ENCODE measurements at regions not wholly inside any gene's neighbourhood (a gene's known extent, or its start where the extent isn't known, plus 50 kb on each side); places are given as distances from the start of the nearest gene placed in this dataset.

DNA sequence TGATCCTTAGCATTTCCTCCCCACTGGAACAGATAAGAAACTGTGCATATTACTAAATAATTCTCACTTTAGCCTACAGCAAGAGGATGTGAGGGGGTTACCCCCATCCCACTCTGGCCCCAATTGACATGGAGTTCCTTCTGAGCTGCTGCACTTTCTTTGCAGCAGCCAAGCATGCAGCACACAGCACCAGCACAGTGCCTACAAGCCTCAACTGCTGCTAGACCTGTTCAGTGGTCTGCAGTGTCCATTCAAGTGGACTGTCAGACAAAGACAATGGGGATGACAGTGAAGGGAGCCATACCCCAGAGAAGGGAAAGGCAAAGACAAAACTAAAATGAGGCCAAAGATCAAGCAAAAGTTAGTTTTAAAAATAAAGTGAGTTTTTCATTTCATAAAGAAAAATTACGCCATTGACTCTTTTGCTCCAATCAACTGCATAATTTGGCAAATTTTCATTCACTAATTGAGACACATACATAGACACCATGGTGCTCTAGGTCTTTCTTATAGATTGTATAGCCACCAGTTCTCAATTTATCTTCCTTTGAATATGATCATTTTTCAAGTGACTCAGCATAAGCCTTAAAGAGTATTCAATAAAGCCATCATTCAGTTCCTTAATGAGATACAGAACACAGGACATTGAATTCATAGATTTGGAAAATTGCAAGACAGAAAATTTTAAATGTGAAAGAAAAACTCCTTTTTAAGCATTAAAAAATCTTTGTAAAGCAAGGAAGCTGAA lies 410.6 kb downstream of the HNRNPD start:
- H3K4me1 Mint-ChIP-seq, result no peaks in the 10 kb centered on the region
- H3K4me3 Mint-ChIP-seq, result no peak overlapping the region

DNA sequence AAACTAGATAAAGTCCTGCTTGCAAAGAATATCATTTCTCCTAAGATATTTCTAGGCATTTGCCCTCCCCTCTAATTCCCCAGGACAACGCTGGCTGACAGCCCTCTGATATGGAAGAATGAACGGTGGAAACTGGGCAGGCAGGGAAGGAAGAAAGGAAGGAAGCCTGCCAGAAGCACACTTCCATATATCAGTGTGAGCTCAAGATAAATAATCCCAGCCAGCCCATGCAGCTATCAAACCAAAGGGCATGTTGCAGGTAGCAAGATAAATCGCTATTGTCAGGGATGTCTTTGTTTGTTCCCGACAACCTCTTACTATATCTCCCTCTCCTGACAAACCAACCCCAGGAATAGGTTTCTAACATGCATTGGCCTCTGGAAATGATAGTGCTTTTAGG lies 412.8 kb downstream of the HNRNPD start:
- TF ChIP-seq, protein P1, sequence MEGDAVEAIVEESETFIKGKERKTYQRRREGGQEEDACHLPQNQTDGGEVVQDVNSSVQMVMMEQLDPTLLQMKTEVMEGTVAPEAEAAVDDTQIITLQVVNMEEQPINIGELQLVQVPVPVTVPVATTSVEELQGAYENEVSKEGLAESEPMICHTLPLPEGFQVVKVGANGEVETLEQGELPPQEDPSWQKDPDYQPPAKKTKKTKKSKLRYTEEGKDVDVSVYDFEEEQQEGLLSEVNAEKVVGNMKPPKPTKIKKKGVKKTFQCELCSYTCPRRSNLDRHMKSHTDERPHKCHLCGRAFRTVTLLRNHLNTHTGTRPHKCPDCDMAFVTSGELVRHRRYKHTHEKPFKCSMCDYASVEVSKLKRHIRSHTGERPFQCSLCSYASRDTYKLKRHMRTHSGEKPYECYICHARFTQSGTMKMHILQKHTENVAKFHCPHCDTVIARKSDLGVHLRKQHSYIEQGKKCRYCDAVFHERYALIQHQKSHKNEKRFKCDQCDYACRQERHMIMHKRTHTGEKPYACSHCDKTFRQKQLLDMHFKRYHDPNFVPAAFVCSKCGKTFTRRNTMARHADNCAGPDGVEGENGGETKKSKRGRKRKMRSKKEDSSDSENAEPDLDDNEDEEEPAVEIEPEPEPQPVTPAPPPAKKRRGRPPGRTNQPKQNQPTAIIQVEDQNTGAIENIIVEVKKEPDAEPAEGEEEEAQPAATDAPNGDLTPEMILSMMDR (IDR thresholded peaks at IDR 0.05), result no peak
- Histone ChIP-seq H3K27me3 (ENCODE audit: control insufficient read depth in 2 of 2, insufficient read depth in 2 of 2, low read length in 2 of 2) (no peaks in the 10 kb centered on the region), H3K9me3 (replicated peaks in 1 of 2; ENCODE audit: control insufficient read depth in 1 of 2, insufficient read depth in 1 of 2, low read length in 2 of 2) (no peaks in the 10 kb centered on the region), H3K4me1 (ENCODE audit: control insufficient read depth in 1 of 2, insufficient read depth in 2 of 2, low read length in 2 of 2) (no peaks in the 10 kb centered on the region), H3K9ac (ENCODE audit: insufficient read depth, low read length, poor library complexity, severe bottlenecking) (no peak overlapping the region), H4K20me1 (ENCODE audit: insufficient read depth, low read length) (no peaks in the 10 kb centered on the region), H3K4me2 (replicated peaks; ENCODE audit: extremely low read depth, low read length, poor library complexity, severe bottlenecking) (no peak overlapping the region), H3K27ac (ENCODE audit: low read depth in 1 of 2, low read length in 2 of 2) (no peak overlapping the region), H2AFZ (ENCODE audit: insufficient read depth, low read depth, low read length, poor library complexity, severe bottlenecking) (no peak overlapping the region), H3K79me2 (ENCODE audit: insufficient read depth, low read length) (no peaks in the 10 kb centered on the region), H3K4me3 (replicated peaks in 1 of 3; ENCODE audit: low read depth in 2 of 3, low read length in 3 of 3) (no peak overlapping the region), H3K36me3 (replicated peaks in 1 of 2; ENCODE audit: control insufficient read depth in 1 of 2, insufficient read depth in 2 of 2, low read length in 2 of 2) (no peaks in the 10 kb centered on the region)
- Mint-ChIP-seq H3K4me1 (no peaks in the 10 kb centered on the region), H3K9me3 (peaks cover 0 to 5% (median 1%) of the 10 kb centered on the region in 7 donors), H3K27me3 (ENCODE audit: low read depth in 3 of 3) (peaks cover 4 to 6% (median 6%) of the 10 kb centered on the region in 3 donors), H3K27ac (no peak overlapping the region), H3K4me3 (no peak overlapping the region), H3K36me3 (no peaks in the 10 kb centered on the region)
- no peak for DNase-seq
- no CpG with 5 or more reads among the region's 4 CpGs for WGBS (ENCODE audit: insufficient coverage)
- intact Hi-C loops (cut with micrococcal nuclease), result no loop called here

More for the DNA sequence above, 410.6 kb downstream of the HNRNPD start:
- DNase-seq, result no peak
- peaks cover 0 to 6% (median 4%) of the 10 kb centered on the region in 3 donors for H3K27me3 Mint-ChIP-seq (ENCODE audit: low read depth in 3 of 3)
- H3K4me2 ChIP-seq (replicated peaks; ENCODE audit: extremely low read depth, low read length, poor library complexity, severe bottlenecking), result no peak overlapping the region
- no peaks in the 10 kb centered on the region for H4K20me1 ChIP-seq (ENCODE audit: insufficient read depth, low read length)
- H3K9me3 ChIP-seq (replicated peaks in 1 of 2; ENCODE audit: control insufficient read depth in 1 of 2, insufficient read depth in 1 of 2, low read length in 2 of 2), result no peaks in the 10 kb centered on the region
- H3K9ac ChIP-seq (ENCODE audit: insufficient read depth, low read length, poor library complexity, severe bottlenecking), result no peak overlapping the region
- H3K27ac Mint-ChIP-seq, result no peak overlapping the region
- no peak overlapping the region for H3K4me3 ChIP-seq (replicated peaks in 1 of 3; ENCODE audit: low read depth in 2 of 3, low read length in 3 of 3)
- no peaks in the 10 kb centered on the region for H3K4me1 ChIP-seq (ENCODE audit: control insufficient read depth in 1 of 2, insufficient read depth in 2 of 2, low read length in 2 of 2)
- no peak overlapping the region for H2AFZ ChIP-seq (ENCODE audit: insufficient read depth, low read depth, low read length, poor library complexity, severe bottlenecking)
- H3K9me3 Mint-ChIP-seq, result peaks cover 0 to 2% (median 0%) of the 10 kb centered on the region in 7 donors
- H3K36me3 Mint-ChIP-seq, result no peaks in the 10 kb centered on the region
- TF ChIP-seq, protein P1 (IDR thresholded peaks at IDR 0.05), result no peak
- no peaks in the 10 kb centered on the region for H3K27me3 ChIP-seq (ENCODE audit: control insufficient read depth in 2 of 2, insufficient read depth in 2 of 2, low read length in 2 of 2)
- no peaks in the 10 kb centered on the region for H3K36me3 ChIP-seq (replicated peaks in 1 of 2; ENCODE audit: control insufficient read depth in 1 of 2, insufficient read depth in 2 of 2, low read length in 2 of 2)
- intact Hi-C loops (cut with micrococcal nuclease), result no loop called here
- no peak overlapping the region for H3K27ac ChIP-seq (ENCODE audit: low read depth in 1 of 2, low read length in 2 of 2)
- H3K79me2 ChIP-seq (ENCODE audit: insufficient read depth, low read length), result no peaks in the 10 kb centered on the region
- WGBS (ENCODE audit: insufficient coverage), result no CpG with 5 or more reads among the region's 1 CpG

All from CD14-positive monocyte (primary cell).